ENCODE measurements at regions not wholly inside any gene's neighbourhood (a gene's known extent, or its start where the extent isn't known, plus 50 kb on each side); places are given as distances from the start of the nearest gene placed in this dataset.
A peak's percentile ranks its signal among the peaks of the same experiment; 100 is the strongest.

- no peak for FAIRE-seq
Measured at GRCh38 chrX:98422536-98422935, 1538.8 kb downstream of the RPA4 start.

More at GRCh38 chrX:98422536-98422935, 1538.8 kb downstream of the RPA4 start:
- Histone ChIP-seq H4K8ac (ENCODE audit: extremely low read depth, insufficient read depth, low read length) (no peak overlapping the region), H3K4me3 (ENCODE audit: extremely low read depth in 1 of 4, insufficient read depth in 2 of 4, low read depth in 3 of 4, low read length in 4 of 4) (no peak overlapping the region), H2BK120ac (replicated peaks; ENCODE audit: low read depth, low read length) (no peak overlapping the region), H3K4me1 (replicated peaks in 1 of 4; ENCODE audit: control insufficient read depth in 3 of 4, insufficient read depth in 4 of 4, low read length in 3 of 4) (peaks cover 0 to 13% (median 0%) of the 10 kb centered on the region in 4 experiments; a peak in 1 of 7 replicates), H3K27ac (ENCODE audit: low read depth, low read length) (no peak overlapping the region), H2BK15ac (ENCODE audit: low read length) (no peak overlapping the region), H2BK5ac (ENCODE audit: low read depth, low read length) (no peak overlapping the region), H3K56ac (replicated peaks; ENCODE audit: insufficient read length, low read depth, low read length) (no peak overlapping the region), H2AFZ (ENCODE audit: low read length) (no peak overlapping the region), H2AK5ac (ENCODE audit: low read depth, low read length) (no peak overlapping the region), H3K79me2 (ENCODE audit: control insufficient read depth in 1 of 2, insufficient read depth in 2 of 2, low read length in 2 of 2) (no peaks in the 10 kb centered on the region), H3K79me1 (ENCODE audit: low read depth, low read length) (no peaks in the 10 kb centered on the region), H3K23me2 (ENCODE audit: low read depth, low read length) (no peaks in the 10 kb centered on the region), H3K4me2 (ENCODE audit: insufficient read depth in 1 of 2, low read depth in 2 of 2, low read length in 2 of 2) (no peak overlapping the region), H2BK12ac (ENCODE audit: low read depth, low read length) (no peak overlapping the region), H3K27me3 (replicated peaks in 1 of 4; ENCODE audit: control insufficient read depth in 3 of 4, extremely low read depth in 1 of 4, insufficient read depth in 3 of 4, low read length in 3 of 4) (no peaks in the 10 kb centered on the region), H3K14ac (ENCODE audit: insufficient read length) (no peak overlapping the region), H3K18ac (ENCODE audit: extremely low read depth, low read length) (no peak overlapping the region), H3K36me3 (ENCODE audit: control insufficient read depth in 2 of 4, insufficient read depth in 4 of 4, low read length in 3 of 4) (no peaks in the 10 kb centered on the region), H3K9me3 (ENCODE audit: insufficient read depth in 2 of 2, low read depth in 1 of 2, low read length in 1 of 2) (no peaks in the 10 kb centered on the region), H4K20me1 (replicated peaks in 1 of 2; ENCODE audit: control insufficient read depth in 1 of 2, insufficient read depth in 2 of 2, low read length in 2 of 2) (no peaks in the 10 kb centered on the region), H3K9ac (replicated peaks in 1 of 4; ENCODE audit: extremely low read depth in 1 of 4, low read depth in 3 of 4, low read length in 3 of 4) (no peak overlapping the region), H2BK20ac (ENCODE audit: low read length) (no peak overlapping the region), H3K23ac (ENCODE audit: insufficient read length) (no peak overlapping the region), H3K4ac (replicated peaks; ENCODE audit: insufficient read length, low read depth, low read length) (no peak overlapping the region), H4K5ac (ENCODE audit: insufficient read length, low read depth, low read length) (no peak overlapping the region), H4K91ac (replicated peaks; ENCODE audit: insufficient read length, low read length) (no peak overlapping the region)
- CTCF ChIA-PET (ENCODE audit: partially characterized antibody) = interaction anchor here (0.6 kb wide), 1 partner anchor 838 kb away, joined by 3 read pairs; no protein-coding TSS in a partner anchor
- TF ChIP-seq E2F6 (IDR thresholded peaks at IDR 0.05) = no peak
- peak; percentile 57; the same call in 1 of the 2 replicates for TF ChIP-seq MAFK (IDR thresholded peaks at IDR 0.05; ENCODE audit: low read depth, low read length)
- TF ChIP-seq NRF1 (IDR thresholded peaks at IDR 0.05; ENCODE audit: low read depth, low read length) = no peak
- POLR2A ChIA-PET (ENCODE audit: partially characterized antibody) = no interaction called here
- DNase-seq (ENCODE audit: low read depth in 1 of 2, low spot score in 2 of 2) = no peak
